Fibroblast of skin of scalp (primary cell): ENCODE measurements at regions not wholly inside any gene's neighbourhood (a gene's known extent, or its start where the extent isn't known, plus 50 kb on each side); places are given as distances from the start of the nearest gene placed in this dataset.

Experiments
- DNase-seq: peaks from one replicate; pipeline ENCODE4 v3.0.0-alpha.2; 2013

DNA sequence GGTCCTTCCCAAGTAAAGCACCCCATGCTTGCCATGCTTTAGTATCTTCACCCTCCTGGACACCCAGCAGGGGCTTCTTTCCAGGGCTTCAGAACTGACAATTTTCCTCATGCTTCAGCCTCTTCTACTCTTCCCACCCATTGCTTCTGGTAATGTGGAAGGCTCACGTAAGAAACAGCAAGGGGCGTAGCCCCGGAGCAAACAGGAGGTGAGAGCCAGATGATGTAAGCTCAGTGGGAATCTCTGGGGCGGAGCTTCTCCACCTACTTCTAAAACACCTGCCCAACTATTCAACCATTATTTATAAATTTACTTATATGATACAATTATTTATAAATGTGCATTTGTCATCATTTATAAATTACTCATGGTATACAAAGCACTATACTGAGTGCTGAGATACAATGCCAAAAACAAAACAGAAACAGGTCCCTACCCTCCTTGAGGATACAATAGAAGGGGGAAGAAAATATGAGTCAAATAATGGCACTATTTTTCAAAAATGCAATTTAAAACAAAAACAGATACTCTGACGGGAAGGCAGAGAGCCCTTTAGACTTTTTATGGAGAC, 140.1 kb upstream of the CAMK1G start:
- no peak for DNase-seq

DNA sequence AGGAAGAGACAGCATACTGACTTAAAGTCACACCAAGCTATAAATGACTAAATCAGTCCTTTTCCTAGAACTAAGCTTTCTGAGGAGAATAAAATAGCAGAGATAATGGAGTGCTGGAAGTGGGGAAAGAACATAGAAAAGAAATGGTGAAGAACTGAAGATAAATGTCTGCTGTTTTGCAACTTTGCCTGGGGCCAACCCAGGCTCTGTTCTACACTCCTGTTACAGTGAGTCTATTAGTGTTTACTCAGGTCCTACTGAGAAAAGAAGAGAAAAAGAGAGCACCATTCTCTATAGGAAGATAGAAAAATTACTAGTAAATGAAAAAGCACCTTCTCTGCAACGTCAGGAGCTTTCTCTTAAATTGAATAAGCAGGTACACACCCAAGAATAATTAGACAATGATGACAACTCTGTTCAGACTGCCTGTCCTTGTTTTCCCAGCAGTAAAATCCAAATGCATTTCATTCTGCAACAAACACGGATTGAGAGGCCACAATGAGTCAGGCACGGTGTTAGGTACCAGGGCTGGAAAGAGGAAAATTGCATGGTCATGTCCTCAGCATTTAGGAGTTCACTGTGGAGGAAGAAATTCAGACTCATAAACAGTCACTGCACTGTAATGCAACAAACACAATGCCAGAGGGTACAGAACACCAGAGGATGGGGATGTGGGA, 139.4 kb upstream of the CAMK1G start:
- no peak for DNase-seq

DNA sequence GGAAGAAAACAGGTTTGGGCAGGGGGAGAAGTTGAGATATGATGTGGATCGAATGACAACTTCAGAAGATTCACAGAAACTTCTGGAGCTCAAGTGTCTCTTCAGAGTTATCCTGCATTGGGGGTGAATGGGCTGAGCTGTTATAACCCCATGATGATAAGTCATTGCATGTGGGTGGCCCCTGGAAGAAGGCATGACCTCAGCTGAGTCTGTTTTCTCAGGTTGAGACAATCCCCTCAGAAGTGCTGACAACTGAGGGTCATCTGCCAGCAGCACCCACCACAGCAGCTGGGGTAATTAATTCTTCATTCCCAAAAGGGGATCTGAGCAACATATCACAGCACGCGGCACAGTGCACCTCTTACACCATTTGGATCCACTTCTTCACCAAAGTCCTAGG, 138.6 kb upstream of the CAMK1G start:
- DNase-seq: no peak

DNA sequence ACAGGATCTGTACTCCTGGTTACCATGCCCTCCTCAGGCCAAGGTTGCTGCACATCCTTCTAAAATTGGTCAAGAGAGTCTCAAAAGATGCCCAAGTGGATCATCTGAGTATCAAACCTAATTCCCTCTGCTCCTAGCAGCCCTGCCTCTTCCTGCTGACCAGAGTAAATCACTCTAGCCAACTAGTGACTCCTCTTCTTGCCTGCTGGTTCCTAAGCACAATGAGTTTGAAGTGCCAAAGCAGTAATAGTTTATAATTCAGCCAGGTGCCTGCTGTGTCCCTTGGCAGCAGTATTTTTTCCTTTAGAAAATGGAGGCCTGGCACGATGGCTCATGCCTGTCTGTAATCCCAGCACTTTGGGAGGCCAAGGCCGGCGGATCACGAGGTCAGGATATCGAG, 137.9 kb upstream of the CAMK1G start:
- no peak for DNase-seq

DNA sequence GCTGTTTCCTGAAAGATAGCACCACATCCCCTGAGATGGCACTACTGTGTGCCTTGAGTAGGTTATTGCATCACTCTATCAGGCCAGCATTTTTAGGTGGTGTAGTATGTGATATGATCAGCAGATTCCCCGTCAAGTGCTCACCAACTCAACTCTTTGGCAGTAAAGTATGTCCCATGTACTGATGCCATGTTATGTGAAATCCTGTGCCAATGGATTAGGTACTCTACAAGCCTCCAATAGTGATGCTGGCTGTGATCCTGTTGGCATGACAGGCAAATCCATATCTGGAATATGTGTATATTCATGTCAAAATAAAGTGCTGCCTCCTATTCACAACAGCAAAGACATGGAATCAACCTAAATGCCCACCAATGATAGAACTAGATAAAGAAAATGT, 137.2 kb upstream of the CAMK1G start:
- DNase-seq: no peak

DNA sequence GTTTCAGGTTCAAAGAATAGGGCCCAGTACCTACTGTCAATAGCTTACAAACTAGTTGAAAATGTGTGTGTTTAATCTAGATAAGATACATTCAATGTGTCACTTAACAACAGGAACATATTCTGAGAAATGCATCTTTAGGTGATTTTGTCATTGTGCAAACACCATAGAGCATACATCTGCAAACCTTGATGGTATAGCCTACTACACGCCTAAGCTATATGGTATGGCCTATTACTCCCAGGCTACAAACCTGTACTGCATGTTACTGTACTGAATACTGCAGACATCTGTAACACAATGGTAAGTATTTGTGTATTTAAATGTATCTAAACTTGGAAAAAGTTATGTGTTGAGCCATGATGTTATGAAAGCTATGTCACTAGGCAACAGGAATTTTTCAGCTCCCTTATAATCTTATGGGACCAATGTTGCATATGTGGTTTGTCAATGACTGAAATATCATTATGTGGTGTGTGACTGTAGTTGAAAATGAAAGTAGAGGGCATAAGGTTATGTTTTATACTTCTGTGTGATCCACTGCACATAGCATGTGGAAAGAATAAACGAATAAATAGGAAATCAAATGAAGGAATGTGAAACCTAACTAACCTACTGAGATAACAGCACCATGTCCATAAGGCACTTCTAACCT, 129.0 kb upstream of the CAMK1G start:
- peak; percentile 36 for DNase-seq

DNA sequence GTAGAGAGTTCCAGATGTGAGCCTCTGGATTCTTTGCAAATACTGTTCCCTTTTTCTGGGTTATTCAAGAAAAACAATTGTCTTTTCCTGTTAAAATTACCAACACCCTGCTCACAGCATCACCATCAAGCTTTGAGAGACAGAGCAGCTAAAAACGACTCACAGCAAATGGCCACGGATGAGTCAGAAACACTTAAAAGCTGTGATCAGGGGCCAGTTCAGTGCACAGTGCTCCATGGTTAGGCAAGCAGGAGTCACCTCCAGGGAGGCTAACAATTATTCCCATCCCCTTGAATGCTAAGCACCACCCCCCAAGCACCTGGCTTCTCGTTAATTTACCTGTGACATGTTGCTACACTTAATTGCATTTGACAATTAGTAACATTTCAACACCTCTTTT, 128.4 kb upstream of the CAMK1G start:
- peak; percentile 21 for DNase-seq

DNA sequence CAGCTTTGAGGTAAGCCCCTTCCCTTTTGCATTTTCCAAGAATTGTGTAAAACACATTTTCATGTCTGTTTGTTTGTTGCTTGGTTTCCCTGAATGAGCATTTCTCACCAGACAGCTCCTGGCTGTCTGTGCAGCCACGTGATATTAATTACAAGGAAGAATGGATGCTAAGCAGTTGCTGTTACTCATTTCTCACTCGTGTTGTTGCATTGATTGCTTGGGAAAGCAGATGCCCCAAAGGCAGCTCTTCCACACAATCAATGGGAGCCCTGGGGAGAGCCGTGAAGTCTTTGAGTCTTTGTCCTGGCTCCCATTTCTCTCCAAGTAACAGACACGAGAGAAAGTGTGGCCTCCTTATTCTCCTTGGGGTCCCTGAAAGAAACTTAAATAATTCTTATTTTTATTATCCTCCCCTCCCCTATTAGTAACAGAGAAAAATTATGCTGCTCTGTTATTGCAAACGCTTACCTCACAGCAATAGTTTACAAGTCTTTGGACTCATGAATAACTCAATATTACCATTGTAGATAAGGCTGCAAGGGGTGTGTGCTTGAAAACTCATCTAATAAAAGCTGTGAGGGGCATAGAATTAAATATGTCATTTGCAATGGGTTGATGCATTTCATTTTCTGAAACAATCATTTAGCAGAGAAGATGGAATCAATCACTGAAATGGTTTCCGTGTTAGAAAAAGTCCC, 127.7 kb upstream of the CAMK1G start:
- no peak for DNase-seq

DNA sequence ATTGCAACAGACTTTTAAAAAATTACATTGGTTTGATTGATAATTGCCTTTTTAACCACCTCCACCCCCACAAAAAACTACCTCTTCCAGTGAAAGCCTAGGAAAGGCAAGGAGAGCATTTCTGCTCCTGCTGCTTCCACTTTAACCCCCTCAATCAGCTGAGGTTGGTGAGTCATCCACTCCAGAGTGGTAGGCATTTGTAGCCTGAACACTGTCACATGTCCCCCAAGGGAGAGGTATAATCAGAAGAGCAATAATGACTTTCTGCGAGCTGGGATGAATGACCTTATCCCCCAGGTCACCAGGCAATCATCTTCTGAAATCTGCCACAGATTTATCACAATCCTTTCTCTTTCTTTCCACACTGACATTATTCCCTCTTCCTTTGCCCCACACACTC, 126.6 kb upstream of the CAMK1G start:
- DNase-seq: peak; percentile 47

DNA sequence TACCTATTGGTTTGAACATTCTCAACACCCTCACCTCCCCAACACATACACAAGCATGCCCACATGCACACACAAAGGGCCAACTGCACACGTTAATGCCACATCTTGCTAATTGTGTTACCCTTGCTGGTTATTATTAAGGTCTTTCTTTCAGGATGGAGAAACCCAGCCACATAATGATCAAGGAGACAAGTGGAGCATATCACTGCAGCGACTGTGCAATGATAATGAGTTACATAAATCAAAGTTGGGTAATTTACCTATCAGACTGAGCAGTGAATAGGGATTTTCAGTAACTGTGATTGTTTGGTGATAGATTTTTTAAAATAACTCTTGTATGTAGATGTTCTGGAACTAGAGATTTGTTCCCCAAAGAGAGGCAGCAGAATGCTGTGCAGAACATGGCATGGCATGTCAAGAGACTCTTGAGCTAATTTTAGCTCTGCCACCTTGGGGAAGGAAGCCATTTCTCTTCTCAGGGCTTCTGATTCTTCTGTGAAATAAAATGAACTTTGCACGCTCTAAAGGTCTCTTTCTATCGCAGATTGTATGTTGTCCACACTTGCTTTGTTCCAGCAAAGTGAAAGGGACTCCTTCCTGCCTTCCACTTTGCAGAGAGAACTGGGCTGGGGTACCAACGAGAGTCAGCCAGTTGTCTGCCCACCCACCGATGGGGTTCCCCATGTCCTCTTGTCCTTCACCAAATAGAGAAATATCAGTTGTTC, 126.0 kb upstream of the CAMK1G start:
- no peak for DNase-seq

DNA sequence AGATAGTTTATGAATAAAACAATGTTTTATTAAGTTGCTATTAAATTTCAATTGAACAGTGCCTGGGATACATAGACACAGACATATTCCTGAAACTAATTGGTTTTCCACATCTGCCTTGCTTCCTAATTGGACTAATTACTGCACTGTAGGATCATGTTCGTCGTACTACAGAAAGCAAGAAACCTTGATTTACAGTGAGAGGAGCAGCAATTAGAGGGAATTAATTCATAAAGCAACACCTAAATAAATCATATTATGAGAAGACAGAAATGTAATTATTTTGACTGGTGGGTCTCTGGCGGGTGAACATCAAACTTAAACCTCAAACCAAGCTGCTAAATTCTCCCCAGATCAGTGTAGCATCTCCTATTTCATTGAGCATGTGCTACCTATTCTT, 124.6 kb upstream of the CAMK1G start:
- no peak for DNase-seq

DNA sequence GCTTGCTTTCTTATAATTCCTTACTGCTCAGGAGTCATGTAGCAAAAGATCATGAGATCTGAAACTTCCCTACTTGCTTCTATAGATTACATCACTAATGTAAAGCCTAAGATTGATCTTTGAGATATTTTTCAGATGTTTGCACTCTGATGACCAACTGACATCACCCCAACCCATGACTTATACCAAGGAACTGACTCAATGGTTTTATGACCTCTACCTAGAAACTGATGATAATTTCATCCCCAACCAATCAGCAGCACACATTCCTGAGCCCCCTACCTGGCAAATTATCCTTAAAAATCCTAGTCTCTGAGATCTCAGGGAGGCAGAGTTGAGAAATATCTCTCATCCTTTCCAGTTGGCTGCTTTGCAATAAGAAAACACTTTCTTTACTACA, 122.3 kb upstream of the CAMK1G start:
- DNase-seq: no peak

DNA sequence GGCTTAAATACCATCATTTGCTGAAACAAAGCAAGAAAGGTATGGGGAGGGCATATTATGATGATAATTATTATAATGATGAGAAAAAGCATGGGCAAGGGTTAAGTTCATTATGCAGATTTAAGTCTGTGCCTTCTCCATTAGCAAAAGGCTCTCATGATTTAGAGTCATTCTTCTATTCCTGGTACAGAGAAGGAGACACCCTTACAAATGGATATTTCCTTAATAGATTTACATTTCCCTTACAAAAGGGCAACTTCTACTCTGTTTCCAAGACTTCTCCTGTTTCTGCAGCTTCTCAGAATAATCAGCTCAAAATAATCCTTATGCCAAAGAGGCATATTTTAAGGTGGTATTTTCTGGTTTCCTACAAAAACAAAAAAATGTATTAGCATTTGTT, 121.1 kb upstream of the CAMK1G start:
- no peak for DNase-seq

DNA sequence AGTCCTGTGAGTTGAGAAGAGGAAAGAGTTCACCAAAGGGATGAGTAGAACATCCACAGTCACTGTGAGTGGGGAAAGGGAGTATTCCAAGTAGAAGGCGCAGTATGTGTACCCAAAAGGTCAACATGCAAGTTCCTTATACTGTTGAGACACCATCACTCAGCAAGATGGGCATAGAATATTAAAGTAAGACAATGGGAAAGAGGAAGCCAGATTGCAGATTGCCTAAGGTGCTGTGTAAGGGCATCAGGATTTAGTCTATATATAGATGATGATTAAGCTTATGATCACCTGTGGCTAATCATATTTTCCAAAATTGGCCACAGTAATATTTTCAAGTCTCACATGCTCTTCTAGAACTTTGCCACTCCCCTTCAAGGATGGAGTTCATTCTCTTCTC, 120.1 kb upstream of the CAMK1G start:
- no peak for DNase-seq

DNA sequence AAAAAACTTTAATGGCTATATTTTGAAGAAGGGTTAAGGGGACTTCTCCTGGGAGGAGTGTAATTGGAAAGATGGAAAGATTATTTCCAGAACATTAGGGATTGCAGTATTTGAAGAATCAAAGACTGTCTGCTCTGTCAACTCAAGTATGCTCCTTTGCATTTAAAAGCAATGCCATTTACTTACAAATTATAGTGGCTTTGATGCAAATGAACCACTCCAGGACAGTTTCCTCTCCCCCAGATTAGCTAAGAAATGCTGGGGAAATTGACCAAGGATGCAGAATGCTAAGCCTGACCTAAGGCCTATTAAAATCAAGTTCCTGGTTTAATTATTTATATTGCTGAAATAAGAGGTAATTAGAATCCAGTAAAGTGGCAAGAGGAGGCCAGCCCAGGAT, 110.5 kb upstream of the CAMK1G start:
- no peak for DNase-seq

DNA sequence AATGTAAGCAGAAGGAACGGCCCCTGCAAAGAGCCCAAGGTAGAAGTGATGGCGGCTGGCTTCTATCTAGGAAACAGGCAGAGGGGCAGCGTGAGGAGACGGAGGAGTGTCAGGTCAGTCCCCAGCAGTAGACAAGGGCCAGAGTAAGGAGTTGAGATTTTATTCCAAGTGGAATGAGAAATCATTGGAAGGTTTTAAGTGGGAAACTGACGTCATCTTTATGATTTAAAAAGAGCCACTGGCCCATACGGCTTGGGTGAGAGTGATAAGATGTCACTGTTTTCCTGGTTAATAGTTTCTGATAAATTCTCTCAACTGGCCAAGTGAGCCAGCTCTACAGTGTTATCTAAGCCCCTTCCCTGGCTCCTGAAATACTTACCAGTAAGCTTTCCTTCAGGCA, 103.2 kb upstream of the CAMK1G start:
- DNase-seq: no peak

DNA sequence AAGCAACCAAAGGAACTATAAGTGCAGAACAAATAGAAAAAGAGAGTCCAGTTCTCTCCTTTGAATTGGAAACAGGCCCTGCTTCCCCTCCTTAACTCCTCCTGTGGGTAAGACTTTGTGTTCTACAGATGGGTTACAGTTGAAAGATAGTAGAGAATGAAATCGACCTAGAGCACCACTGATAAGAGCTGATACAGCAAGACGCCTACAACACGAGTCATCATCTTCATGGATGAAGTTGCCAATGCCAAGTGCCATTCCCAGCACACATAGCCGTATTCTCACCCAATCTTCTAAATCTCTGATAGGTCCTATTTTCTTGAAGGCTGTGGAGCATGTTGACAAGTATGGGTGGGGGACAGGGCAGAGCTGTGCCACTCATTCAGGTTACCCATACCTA, 99.8 kb upstream of the CAMK1G start:
- no peak for DNase-seq

DNA sequence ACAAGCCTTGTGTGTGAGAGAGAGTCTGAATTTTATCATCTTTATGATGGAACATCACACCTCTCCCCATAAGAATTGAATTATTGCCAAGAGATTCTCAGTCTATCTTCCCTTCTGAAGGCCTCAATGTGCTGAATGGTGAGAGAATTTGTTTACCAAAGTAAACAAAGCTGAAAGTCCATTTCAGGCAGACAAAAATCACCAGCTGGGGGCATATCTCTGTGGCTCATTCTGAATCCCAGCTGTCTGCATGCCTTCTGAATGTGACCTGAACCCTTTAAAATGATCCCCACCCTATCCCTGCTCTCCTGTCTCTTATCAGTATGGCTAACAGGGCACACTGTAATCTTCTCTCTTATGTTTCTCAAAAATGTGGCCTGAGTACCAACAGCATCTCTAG, 99.1 kb upstream of the CAMK1G start:
- DNase-seq: no peak

DNA sequence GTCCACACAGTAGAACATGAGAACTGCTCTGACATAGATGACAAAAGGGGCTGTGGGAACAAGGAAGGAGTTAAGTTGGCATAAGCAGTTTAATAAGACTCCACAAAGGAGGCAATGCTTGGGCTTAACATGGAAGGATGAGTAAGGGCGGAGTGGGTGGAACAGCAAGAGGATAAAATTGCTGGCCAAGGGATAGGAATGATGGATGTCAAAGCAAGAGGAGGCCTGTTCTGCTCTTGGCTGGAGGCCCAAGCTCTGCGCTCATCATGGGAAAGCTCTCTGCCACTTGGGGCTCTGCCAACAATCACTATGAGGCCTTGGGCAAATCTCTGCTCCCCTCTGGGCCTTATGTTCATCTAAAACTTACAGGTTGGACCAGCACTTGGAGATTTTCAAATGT, 98.3 kb upstream of the CAMK1G start:
- peak; percentile 76 for DNase-seq

DNA sequence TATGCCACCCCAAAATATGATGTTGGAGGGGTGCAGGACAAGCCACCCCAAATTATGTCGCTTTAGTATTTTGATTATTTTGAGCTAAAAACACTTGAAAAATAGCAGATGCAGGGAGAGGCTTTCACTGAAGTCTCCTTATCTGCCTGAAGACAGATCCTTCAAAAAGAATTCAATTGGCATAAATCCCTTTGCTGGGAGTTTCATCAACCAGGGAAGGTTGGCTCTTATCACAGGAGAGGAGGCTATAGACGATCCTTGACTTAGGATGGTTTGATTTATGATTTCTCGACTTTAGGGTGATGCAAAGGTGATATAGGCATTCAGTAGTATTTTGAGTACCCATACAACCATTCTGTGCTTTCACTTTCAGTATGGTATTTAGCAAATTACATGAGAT, 97.8 kb upstream of the CAMK1G start:
- DNase-seq: no peak

DNA sequence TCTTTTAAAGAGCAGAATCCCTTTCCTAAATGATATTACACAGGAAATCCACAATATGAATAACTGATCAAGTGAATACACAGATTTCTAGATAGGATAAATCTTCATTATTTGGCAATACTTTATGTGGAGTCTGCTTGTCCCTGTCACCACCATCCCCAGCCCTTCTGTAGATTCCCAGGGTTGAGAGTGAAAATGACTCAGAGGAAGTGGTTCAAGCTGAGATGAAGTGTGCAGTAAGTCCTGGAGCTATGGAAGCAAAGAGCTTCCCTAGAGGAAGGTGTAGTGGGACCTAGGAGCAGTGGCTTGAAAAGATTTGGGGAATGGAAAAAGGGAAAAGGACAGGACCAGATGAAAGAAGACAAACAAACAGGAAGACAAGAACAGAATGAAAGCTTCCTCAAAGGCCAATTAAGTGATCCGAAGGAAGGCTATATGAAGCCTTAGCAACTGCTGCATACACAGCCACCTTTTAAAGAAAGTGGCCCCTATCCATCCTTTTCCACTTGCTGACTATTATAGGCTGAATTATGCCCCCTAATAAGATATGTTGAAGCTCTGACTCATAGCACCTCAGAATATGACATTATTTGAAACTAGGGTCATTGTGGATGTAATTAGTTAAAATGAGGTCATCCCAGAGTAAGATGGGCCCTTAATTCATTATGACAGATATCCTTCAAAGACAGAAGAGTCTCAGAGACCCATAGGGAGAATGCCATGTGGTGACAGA, 96.5 kb upstream of the CAMK1G start:
- peak; percentile 45 for DNase-seq

DNA sequence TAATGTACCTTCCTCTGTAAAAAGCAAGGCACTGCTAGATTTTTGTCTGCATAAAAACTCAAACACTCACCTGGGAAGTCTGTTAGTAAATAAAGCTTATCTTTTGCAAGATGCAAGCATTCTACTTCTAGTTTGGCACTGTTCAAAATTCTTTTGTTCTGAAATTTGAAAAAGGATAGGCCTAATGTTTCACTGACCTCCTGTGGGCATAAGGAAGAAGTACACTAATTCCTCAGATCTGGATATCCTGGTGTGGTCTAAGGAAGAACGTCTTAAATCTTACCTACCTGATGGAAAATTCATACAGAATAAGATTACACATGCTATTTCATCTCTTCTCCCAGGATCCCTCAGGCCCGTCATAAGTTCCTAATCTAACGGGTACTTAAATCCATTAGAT, 93.5 kb upstream of the CAMK1G start:
- no peak for DNase-seq
